Panc1 (cell line): ENCODE measurements at regions not wholly inside any gene's neighbourhood (a gene's known extent, or its start where the extent isn't known, plus 50 kb on each side); places are given as distances from the start of the nearest gene placed in this dataset.

Experiments
- CTCF ChIP-seq: fragments of 450-650 bp; IDR thresholded peaks from 2 replicates; pipeline ENCODE4 v1.5.1; 2017; ENCODE audit warnings: mild to moderate bottlenecking
- POLR2AphosphoS5 ChIP-seq: IDR thresholded peaks from 2 replicates; pipeline ENCODE4 v1.6.1; 2012; ENCODE audit warnings: mild to moderate bottlenecking, low read depth, low read length, moderate library complexity
- SIN3A ChIP-seq: IDR thresholded peaks from 2 replicates; pipeline ENCODE4 v1.6.1; 2012; ENCODE audit warnings: low read depth, mild to moderate bottlenecking, low read length, moderate library complexity, borderline replicate concordance; ENCODE audit not compliant: insufficient read depth
- TCF7L2 ChIP-seq: IDR thresholded peaks from 2 replicates; pipeline ENCODE4 v1.6.1; 2011; ENCODE audit warnings: mild to moderate bottlenecking, low read depth, low read length, inconsistent platforms

GRCh38 chr21:25507522-25507921, 99.8 kb downstream of the MRPL39 start:
- TF ChIP-seq CTCF = no peak; the same call in 1 of the 2 replicates
- no peak for TF ChIP-seq SIN3A
- TF ChIP-seq TCF7L2 = no peak
- no peak for TF ChIP-seq POLR2AphosphoS5
